ENCODE measurements at regions not wholly inside any gene's neighbourhood (a gene's known extent, or its start where the extent isn't known, plus 50 kb on each side); places are given as distances from the start of the nearest gene placed in this dataset.
"Not testable (repeated sequence)": the region's sequence is repeated elsewhere in the genome, so short reads cannot be mapped to it uniquely, and the experiment has no call there.

DNA sequence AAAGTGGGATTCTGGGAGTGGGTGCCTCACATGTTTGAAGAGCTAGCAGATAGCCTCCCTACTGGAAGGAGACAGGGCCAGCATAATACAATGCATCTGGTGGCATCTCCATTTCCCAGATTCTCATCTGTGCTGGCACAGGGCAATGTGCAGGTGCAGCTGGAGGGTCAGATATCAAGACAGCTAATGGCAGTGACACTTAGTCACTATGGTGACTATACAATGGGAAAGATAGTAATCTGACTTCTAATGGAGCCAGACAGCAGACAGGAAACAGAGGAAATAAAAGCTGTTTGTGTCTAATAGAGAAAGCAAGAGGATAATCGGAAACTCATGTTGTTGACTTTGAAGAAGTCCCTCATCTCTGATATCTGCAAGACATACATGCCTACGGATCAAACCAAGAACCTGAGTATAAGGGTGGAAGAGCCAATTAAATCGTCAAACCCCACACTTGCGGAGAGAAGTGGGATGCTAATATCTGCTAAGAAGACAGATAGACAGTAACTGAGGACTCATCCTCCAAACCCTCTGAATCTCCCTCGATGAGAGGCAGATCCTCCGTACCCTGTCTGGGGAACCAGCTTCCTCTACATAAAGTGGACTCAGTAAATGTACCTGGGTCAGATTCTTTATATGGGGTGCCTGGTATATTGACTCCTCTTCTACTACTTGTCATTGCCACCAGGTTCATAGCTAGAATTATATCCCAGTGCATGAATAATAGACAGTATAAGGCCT is 692.7 kb downstream of the SOCS6 start:
- DNase-seq = no peak

DNA sequence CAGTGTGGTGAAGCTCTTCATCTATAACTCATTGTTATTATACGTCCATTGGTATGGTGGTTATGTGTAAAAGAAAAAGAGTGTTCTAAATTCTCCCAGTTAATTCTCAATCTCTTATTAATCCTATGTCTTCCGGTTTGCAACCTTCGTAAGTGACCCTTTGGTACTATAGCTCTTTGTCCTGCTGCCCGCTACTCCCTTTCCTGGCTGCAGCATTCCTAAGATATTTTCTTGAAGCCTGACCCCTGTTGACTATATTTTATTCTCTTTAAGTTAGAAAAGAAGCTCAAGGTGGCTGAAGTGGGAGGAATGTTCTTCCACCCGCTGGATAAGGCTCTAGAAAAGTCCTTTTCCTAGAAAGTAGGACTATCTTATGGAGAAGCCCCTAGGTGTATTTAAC is 684.8 kb downstream of the SOCS6 start:
- no peak for DNase-seq

DNA sequence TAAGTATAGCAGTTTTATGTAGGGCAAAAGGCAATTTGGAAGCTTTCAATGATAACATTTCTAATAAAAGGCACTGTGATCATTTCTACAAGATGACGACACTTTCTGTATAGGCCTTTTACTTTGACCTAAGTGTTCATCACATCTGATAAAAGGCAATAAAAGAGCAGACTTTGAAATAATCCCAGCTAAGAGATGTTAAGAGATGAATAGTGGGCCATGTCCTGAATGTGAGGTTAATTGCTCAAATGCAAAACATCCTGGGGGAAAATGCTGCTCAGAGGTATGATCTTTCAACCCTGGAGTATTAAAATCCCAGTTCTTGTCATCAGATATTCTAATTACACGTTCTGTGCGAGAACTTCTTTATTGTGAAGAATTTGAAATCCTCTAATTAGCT is 677.6 kb downstream of the SOCS6 start:
- no peak for DNase-seq

DNA sequence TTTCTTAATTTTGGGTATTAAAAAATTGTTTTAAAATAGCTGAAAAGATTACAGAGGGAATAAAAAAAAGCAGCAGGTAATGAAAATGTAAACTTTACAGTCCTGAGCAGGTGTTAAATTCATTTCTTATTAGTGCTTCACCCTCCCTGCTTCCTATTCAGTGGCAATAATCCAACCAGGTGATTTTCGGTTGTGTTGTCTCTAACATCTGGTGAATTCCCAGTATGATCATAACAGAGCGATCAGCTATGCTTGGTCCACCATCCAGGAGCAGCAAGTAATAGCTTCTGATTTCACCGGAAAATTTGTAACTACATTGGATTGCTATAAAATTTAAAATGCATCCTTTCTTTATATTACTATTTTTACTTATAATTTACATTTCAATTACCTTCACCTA is 673.1 kb downstream of the SOCS6 start:
- no peak for DNase-seq

DNA sequence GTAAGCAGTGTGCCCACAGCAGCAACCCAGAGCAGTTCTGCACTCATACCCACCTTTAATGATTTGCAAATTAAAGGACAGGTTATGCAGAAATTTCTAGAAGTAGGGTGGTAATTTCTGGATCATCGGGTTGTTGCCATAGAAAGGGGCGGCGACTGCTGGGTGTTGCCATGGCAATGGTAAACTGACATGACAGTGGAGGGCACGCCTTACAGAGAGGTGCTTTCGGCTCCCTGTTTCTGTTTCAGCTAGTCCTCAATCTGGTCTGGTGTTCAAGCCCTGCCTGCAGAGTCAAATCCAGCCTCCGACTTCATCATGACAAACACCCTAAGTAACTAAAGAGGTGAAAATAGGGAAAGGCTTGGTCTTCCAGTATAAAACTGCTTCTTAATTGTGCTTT is 667.7 kb downstream of the SOCS6 start:
- no peak for DNase-seq

DNA sequence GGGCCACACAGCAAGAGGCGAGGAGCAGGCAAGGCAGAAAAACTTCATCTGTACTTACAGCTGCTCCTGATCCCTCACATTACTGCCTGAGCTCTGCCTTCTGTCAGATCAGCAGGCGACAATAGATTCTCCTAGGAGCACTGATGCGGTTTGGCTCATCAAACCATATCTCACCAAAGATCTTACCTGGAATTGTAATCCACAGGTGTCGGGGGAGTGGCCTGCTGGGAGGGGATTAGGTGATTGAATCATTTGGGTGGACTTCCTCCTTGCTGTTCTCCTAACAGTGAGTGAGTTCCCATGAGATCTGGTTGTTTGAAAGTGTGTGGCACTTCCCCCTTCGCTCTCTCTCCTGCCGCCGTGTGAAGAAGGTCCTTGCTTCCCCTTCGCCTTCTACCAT is 647.3 kb downstream of the SOCS6 start:
- no peak for DNase-seq

DNA sequence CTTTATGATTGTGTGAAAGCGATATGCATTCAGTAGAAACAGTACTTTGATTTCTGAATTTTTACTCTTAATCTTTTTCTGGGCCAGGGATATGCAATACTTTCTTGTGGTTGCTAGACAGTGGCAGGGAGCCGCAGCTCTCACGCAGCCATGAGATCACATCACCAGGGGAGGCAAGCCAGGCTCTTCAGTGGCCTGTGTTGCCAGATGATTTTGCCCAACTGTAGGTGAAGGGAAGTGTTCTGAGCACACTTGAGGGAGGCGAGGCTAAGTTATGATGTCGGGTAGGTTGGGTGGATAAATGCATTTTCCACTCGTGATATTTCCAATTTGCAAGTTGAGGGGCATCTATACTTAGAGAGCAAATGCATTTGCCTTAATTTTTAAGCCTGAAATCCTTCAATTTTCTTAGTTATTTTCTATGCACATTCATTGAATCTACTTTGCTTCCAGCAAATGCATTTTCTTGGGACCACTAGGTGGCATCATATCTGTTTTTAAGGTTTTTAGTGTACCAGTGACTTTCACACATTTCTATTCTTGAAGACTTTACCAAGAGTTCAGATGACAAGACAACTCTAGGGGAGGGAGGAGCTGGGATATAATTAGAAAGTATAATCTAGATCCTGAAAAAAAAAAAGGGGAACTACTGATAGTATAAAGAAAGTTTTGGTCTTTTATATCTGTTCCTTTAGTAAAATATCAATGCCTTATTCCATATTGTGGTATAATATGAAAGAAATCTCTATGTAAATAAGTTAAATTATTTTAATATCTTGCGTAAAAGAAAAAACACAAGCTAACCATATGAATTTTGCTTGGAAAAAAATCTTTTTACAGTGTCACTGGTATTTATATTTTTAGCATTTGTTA is 643.3 kb downstream of the SOCS6 start:
- no peak for DNase-seq

DNA sequence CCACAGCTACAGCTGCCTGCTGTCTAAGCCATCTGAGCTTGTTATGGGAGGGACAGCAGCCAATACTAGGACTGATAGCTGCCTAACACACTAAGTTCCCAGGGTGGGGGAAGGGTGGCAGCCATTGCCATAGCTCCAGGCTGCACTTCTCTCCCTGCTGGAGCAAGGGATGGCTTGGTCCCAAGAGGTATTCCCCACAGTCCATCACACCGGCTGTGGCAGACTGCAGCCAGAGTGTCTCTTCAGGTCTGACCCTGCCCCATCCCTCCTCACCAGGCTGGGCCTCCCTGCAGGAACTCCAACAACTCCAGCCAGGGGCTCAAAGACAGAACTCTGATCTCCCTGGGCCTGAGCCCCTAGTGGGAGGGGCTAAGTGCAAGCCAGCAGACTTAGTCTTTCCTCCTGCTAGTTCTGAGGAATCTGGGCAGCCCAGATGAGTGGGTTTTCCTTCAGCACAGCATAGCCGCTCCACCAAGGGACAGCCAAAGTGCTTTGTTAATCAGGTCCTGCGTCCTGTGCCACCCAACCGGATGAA is 632.1 kb downstream of the SOCS6 start:
- no peak for DNase-seq

DNA sequence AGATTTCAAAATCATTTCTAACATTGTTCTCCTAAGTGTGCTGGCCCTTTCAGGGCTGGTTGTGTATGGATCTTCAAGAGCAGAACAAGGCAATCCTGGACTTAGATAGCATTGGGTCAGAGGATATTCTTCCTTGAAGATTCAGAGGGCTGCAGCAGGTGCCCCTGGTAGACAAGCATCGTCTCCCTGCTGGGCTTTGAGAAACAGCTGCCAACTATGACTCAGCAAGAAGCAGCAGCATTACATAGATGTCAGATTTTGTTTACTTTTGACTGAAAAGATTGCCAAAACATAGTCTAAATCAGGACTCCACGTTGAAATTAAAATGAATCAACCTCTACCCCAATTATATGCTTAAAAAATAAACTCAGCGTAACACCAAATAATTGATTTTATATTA is 618.8 kb downstream of the SOCS6 start:
- no peak for DNase-seq

DNA sequence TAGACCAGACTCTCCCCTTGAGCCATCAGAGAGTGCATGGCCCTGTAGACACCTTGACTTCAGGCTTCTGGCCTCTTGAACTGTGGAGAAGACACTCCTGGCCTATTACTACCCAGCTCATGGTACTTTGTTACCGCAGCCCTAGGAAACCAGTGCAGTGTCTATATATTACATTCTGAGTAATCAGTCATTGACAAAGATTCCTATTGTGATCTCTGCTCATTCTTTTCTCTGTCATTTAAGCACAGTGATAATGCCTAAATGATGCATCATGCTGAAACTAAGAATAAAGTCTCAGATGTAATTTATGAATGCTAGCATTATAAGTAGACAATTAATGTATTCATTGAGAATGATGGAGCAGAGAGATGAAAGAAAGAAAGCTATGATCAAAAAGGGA is 603.5 kb downstream of the SOCS6 start:
- no peak for DNase-seq

DNA sequence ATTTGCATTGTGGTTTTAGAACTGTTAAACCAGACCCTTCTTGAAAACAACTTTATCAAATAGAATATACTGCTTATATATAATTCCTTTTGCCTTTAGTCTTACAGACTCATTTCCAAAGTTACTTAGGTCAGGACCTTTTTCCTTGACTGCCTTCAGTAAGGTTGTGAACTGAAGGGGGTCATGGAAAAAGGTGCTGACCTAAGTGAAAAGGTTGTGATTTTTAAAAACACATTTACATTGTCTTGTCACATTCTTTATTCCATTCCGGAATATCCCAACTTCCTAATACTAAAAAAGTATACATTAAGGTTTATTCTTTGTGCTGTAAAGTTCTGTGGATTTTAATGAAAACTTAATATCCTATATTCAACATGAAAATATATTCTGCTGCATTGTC is 581.4 kb downstream of the SOCS6 start:
- DNase-seq = no peak

DNA sequence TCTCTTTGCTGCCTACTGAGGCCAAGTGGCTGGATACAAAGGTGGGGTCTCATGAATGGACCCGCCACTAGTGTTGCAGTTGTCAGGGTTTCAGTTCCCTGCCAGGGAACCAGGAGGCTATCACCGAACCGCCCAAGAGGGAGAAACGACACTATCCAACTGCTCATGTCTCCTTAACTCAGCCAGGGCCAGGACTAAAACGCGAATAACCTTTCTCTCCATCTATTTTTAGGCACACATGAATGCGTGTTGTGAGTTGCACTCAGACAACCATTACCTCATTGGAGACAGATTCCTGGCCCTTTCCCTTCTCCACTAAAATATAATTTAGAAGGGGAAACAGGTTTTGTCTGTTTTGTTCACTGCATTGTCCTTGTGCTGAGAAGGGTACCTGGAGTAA is 559.5 kb downstream of the SOCS6 start:
- no peak for DNase-seq

DNA sequence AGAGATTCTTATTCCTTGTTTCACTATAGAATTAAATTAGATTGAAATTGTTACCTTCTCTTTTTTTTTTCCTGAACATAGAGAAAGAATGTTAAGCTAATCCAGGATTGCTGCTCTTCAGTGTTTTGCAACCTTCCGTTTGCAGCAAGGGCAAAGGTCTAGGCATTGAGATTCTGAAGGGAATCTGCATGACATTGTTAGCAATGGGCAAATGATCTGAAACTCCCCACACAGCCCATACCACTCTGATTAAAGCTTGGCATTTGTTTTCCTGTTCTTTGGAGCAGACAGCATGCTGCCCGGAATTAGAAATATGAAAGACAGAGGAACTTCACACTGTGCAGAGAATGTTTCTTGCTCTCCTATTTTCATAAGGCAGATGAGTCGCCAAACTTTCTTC is 551.8 kb downstream of the SOCS6 start:
- DNase-seq = no peak

DNA sequence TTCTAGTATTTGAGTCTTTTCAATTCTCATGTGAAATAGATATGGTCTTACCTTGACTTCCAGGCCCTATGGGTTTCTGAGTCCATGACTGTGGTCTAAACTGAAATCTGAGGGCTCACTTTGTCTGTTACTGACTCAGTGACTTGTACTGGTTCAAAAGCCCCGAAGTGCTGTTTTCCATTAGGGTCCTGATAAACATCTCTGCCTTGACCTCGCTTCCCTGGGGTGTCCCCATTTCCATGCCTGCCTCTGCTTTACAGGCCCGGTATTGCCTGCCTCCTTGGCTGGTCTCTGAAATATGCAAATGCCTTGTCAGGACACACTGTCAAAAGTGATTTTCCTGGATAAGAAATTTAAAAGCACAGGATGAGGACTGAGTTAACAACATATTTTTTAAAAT is 538.8 kb downstream of the SOCS6 start:
- no peak for DNase-seq

DNA sequence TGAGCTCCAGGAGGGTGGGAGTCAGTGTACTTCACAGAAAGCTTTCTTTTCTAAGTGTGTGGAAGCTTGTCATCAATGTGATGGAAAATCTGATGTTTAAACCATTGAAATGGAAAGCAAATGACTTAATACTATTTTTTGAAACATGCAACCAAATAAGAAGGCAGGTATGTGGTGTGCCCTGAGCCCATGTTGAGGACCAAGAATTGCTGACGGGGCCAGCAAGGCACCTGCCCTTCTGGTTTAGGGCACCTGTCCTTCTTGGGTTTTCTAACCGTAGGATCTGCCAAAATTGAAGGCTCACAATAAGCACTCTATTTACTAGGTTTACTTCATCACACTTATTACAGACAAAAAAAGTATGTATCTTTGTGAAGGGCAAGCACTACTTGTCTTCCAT is 537.7 kb downstream of the SOCS6 start:
- no peak for DNase-seq

DNA sequence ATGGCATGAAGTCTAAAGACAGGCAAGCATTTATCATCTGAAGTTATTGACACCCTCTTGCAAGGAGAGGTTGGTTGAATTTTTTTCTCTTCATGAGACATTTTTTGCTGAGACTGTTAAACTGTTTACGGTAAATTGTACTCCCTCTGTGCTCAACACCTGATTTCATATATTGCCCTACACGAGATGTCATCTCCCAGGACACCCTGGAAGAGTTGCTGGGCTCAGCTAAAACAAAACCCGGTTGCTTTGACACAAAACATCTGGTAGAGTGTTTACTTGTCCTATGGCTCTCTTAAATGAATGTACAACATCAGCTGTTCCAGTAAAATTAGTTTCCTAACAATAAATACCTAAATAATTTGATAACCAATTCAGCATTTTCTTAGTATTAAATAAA is 533.8 kb downstream of the SOCS6 start:
- no peak for DNase-seq

DNA sequence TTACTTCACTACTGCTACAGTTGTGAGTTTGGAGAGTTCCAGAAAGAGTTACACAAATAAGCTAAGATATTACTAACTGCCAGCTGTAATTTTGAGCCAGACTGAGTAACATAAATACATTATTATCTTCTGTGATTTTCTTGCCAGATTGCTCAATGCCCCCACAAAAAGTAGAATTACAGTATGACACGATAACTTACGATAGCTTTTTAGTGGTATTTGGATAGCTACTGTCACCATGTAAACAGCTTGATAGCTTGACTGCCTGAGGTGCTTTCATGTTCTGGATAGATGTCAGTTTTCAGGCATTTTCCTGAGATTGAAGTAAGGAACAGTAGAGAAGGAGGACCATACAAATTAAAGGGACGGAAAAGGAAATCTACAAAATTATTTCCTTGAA is 533.3 kb downstream of the SOCS6 start:
- no peak for DNase-seq

DNA sequence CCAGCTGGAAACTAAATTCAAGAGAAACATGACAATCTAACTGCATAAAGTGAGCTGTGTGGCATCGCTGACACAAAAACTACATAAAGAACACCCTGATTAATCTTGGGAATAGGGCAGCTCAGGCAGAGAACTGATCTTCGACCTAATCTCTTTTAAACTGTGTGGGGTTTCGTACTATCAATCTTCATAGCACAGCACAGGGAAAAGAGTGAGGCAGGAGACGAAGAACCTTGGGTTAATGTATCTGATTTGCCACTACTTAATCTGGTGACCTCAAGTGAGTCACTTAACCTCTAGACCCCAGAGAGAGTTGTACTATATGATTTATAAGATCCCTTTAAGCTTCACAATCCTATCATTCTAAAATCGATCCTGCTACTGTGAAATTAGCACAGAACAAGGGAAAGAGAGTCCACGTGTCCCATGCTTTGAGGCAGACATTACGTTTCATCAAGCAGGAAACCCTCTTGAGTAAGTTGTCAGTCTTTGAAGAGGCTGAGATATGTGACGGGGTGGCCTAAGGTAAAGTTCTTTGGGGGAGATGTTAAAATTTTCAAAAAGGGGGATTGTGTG is 519.7 kb downstream of the SOCS6 start:
- no peak for DNase-seq

DNA sequence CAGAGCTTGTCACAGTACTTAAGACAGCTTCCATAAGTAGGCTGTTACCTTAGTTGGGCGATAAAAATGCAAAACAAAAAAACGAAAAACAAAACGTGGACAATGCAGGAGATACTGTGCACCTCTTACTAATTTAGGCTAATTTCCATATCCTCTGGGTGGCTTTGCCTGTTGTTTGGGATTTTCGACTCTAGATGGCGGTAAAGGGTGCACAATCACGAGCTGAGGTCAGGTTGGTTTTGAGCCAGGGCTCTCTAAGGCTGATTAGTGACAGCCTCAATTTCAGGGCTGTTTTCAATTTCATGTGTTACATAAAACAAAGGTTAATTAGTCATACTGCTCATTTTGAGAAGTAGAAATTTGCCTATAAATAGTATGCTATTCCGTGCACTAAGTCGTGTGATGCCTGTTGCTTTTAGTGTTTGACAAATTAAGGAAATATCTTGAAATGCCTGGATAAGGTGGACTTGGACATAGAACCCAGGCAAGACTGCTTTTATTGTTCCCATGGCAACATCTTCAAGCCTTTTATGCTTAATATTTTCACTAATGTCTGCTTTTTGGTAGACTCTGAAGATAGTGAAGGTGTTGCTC is 493.1 kb downstream of the SOCS6 start:
- peak; percentile 66 to 73 for DNase-seq

DNA sequence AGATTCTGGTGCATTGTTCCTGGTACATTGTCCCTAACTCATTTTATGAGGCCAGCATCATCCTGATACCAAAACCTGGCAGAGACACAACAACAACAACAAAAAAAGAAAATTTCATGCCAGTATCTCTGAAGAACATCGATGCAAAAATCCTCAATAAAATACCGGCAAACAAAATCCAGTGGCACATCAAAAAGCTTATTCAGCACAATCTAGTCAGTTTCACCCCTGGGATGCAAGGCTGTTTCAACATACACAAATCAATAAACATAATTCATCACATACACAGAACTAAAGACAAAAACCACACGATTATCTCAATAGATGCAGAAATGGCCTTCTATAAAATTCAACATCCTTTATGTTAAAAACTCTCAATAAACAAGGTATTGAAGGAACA is 477.4 kb downstream of the SOCS6 start:
- DNase-seq = not testable (repeated sequence)

DNA sequence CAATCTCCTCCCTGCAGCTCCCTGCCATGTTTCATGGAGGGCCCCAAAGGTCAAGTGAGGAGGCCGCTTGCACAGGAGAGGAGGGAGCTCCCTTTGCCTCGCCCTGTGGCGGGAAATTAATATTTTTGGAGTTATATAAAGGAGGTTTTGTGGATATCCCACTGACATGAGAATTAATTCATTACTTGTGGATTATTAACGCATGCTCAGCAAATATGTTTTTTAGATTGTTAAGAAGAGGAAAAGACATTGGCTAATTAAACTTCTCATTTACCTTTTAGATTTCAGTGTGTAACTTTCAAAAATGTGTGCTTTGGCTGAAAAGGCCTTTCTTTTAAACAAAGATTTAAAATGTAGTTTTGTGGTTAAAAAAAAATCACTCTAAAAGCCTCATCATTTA is 474.0 kb downstream of the SOCS6 start:
- DNase-seq = no peak

DNA sequence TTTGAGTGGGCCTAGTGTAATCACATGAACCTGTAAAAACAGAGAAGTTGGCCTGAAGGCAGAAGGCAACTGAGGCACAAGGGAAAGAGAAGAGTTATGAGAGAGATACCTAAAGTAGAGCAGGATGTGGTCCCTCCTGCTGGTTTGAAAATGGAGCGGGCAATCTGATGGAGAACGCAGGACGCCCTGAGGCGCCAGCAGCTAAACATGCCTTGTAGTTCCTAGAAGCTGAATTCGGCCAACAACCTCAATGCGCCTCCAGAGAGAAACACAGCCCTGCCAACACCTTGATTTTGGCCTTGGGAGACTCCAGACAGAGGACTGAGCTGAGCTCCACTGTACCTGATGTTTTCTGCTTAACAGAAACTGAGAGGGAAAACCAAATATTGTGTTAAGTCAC is 469.9 kb downstream of the SOCS6 start:
- no peak for DNase-seq

DNA sequence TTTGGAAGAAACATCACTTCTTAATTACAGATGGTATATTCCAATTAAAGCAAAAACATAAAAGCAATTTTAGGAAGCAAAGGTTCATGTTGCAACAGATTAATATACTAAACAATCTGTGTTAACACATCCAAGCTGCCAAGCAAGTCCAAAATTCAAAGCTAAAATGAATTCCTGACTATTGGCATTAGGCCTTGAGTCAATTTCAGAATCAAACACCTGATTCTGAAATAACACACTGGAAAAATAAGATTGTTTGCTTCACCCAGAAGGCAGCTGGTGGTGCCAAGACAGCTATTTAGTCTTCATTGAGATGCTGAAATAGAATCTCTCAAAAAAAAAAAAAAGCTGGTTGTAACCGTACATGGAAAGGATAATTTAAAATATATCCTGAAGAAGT is 465.6 kb downstream of the SOCS6 start:
- DNase-seq = no peak

DNA sequence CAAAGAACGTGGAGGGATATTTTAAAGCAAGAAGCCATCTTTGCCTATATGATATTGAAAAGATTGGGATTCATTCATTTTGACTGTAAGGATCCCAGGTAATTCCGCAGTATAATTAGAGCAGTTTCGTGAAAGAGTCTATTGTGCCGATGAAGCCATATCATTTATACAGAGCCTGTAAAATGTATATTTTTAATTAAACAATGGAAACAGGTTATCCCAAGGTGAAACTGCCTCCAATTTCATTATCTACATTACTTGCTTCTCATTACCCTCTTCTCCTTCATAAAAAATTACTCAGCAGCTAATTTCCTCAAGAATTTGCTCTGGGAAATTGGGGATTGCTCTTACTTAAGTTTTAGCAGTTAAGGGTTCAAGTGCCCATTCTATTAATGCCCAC is 444.1 kb downstream of the SOCS6 start:
- DNase-seq = no peak
